Lower leg skin (tissue), 3 donors: ENCODE measurements at regions not wholly inside any gene's neighbourhood (a gene's known extent, or its start where the extent isn't known, plus 50 kb on each side); places are given as distances from the start of the nearest gene placed in this dataset.

ENCODE experiments used
- CTCF ChIP-seq, 3 donors: fragments of 450-650 bp; IDR thresholded peaks; one replicate each; pipeline ENCODE4 v1.5.1; 2016; ENCODE audit warnings: antibody characterized with exemption in 3 of 3, mild to moderate bottlenecking in 3 of 3, moderate library complexity in 2 of 3
- POLR2A ChIP-seq, 2 donors: fragments of 450-650 bp; IDR thresholded peaks; one replicate each; pipeline ENCODE4 v1.6.1; 2016 to 2017; ENCODE audit warnings: antibody characterized with exemption in 2 of 2, mild to moderate bottlenecking in 1 of 2, moderate library complexity in 1 of 2

DNA sequence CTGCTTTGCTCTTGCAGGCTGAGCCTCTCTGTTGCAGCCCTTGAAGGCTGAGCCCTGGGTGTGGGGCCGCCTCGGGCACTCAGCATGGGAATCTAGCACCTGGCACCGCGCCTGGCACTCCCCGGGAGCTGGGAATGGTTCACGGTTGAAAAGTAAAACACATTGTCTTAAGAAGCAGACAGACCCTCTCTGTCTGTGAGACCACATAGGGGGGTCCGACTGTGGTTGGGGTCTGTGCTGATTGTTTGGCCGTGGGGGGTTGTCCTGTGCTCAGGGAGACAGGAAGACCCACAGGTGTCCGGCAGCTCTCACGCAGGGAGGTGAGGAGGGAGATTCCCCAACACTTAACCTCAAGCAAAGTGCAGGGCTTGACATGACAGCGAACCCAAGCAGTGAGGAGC lies 64.8 kb downstream of the SOX1 start:
- TF ChIP-seq CTCF (IDR thresholded peaks at IDR 0.05) (no peak), POLR2A (IDR thresholded peaks at IDR 0.05) (no peak)
